ENCODE measurements at regions not wholly inside any gene's neighbourhood (a gene's known extent, or its start where the extent isn't known, plus 50 kb on each side); places are given as distances from the start of the nearest gene placed in this dataset.

- WGBS (ENCODE audit: insufficient coverage), result 67% methylated on average over 1 of the region's 1 CpG
- no peaks in the 10 kb centered on the region for H3K27me3 Mint-ChIP-seq
- Histone ChIP-seq H3K4me2 (replicated peaks; ENCODE audit: low read depth, low read length, poor library complexity, severe bottlenecking) (no peak overlapping the region), H3K9ac (ENCODE audit: low read length) (no peak overlapping the region), H3K4me1 (ENCODE audit: control insufficient read depth in 2 of 2, insufficient read depth in 2 of 2, low read length in 2 of 2) (no peaks in the 10 kb centered on the region), H3K36me3 (replicated peaks in 1 of 2; ENCODE audit: control extremely low read depth in 1 of 2, control insufficient read depth in 1 of 2, extremely low read depth in 1 of 2, insufficient read depth in 2 of 2, low read length in 1 of 2) (no peaks in the 10 kb centered on the region), H3K27ac (ENCODE audit: low read length in 2 of 2) (no peak overlapping the region), H2AFZ (ENCODE audit: insufficient read depth, low read depth, low read length, poor library complexity, severe bottlenecking) (no peak overlapping the region), H3K4me3 (ENCODE audit: control extremely low read depth in 1 of 5, extremely low read depth in 1 of 5, insufficient read depth in 1 of 5, low read depth in 2 of 5, low read length in 4 of 5) (no peak overlapping the region), H3K79me2 (ENCODE audit: control insufficient read depth, insufficient read depth, low read length) (no peaks in the 10 kb centered on the region), H3K9me3 (ENCODE audit: control extremely low read depth in 1 of 3, control insufficient read depth in 2 of 3, insufficient read depth in 1 of 3, low read length in 2 of 3) (peaks cover 0 to 5% (median 0%) of the 10 kb centered on the region in 3 donors), H4K20me1 (ENCODE audit: control insufficient read depth, insufficient read depth, low read length, poor library complexity, severe bottlenecking) (no peaks in the 10 kb centered on the region), H3K27me3 (replicated peaks in 1 of 4; ENCODE audit: control extremely low read depth in 1 of 4, control insufficient read depth in 3 of 4, insufficient read depth in 4 of 4, low read length in 3 of 4) (no peaks in the 10 kb centered on the region)
- CTCF ChIA-PET, result no interaction called here
- H3K9me3 Mint-ChIP-seq (ENCODE audit: insufficient read depth), result peaks cover 4% of the 10 kb centered on the region
- DNase-seq, result no peak
- no peak for ATAC-seq (ENCODE audit: low read depth)
- no peak overlapping the region for H3K27ac Mint-ChIP-seq
- POLR2A ChIA-PET, result no interaction called here
- TF ChIP-seq CTCF (IDR thresholded peaks at IDR 0.05) (no peak), EZH2 (IDR thresholded peaks at IDR 0.05; ENCODE audit: borderline replicate concordance, insufficient read depth, low read depth, low read length, poor library complexity, severe bottlenecking) (no peak)
- no peaks in the 10 kb centered on the region for H3K4me1 Mint-ChIP-seq
- no peak overlapping the region for H3K4me3 Mint-ChIP-seq
- intact Hi-C loops (cut with micrococcal nuclease), result no loop called here
These were observed 785.2 kb upstream of the GYPC start for GRCh38 chr2:125870746-125871145.

GRCh38 chr2:125874564-125874963 lies 781.4 kb upstream of the GYPC start:
- H3K9me3 Mint-ChIP-seq (ENCODE audit: insufficient read depth), result peaks cover 4% of the 10 kb centered on the region
- POLR2A ChIA-PET, result no interaction called here

More at GRCh38 chr2:125874564-125874963, 781.4 kb upstream of the GYPC start:
- intact Hi-C loops (cut with micrococcal nuclease), result no loop called here
- H3K27ac Mint-ChIP-seq, result no peak overlapping the region
- 45% methylated on average over 2 of the region's 6 CpGs for WGBS (ENCODE audit: insufficient coverage)
- no peaks in the 10 kb centered on the region for H3K36me3 ChIP-seq (replicated peaks in 1 of 2; ENCODE audit: control extremely low read depth in 1 of 2, control insufficient read depth in 1 of 2, extremely low read depth in 1 of 2, insufficient read depth in 2 of 2, low read length in 1 of 2)
- no peak overlapping the region for H3K27ac ChIP-seq (ENCODE audit: low read length in 2 of 2)
- no peaks in the 10 kb centered on the region for H3K27me3 ChIP-seq (replicated peaks in 1 of 4; ENCODE audit: control extremely low read depth in 1 of 4, control insufficient read depth in 3 of 4, insufficient read depth in 4 of 4, low read length in 3 of 4)
- ATAC-seq (ENCODE audit: low read depth) (no peak), DNase-seq (no peak)
- no peaks in the 10 kb centered on the region for H3K27me3 Mint-ChIP-seq
- H3K9me3 ChIP-seq (ENCODE audit: control extremely low read depth in 1 of 3, control insufficient read depth in 2 of 3, insufficient read depth in 1 of 3, low read length in 2 of 3), result peaks cover 0 to 5% (median 1%) of the 10 kb centered on the region in 3 donors
- CTCF ChIA-PET, result no interaction called here
- TF ChIP-seq EZH2 (IDR thresholded peaks at IDR 0.05; ENCODE audit: borderline replicate concordance, insufficient read depth, low read depth, low read length, poor library complexity, severe bottlenecking) (no peak), CTCF (IDR thresholded peaks at IDR 0.05) (no peak)
- H3K4me2 ChIP-seq (replicated peaks; ENCODE audit: low read depth, low read length, poor library complexity, severe bottlenecking), result no peak overlapping the region
- H3K4me1 ChIP-seq (ENCODE audit: control insufficient read depth in 2 of 2, insufficient read depth in 2 of 2, low read length in 2 of 2), result no peaks in the 10 kb centered on the region
- no peak overlapping the region for H3K4me3 Mint-ChIP-seq
- H4K20me1 ChIP-seq (ENCODE audit: control insufficient read depth, insufficient read depth, low read length, poor library complexity, severe bottlenecking), result no peaks in the 10 kb centered on the region
- H2AFZ ChIP-seq (ENCODE audit: insufficient read depth, low read depth, low read length, poor library complexity, severe bottlenecking), result no peak overlapping the region
- H3K79me2 ChIP-seq (ENCODE audit: control insufficient read depth, insufficient read depth, low read length), result no peaks in the 10 kb centered on the region
- H3K9ac ChIP-seq (ENCODE audit: low read length), result no peak overlapping the region
- no peaks in the 10 kb centered on the region for H3K4me1 Mint-ChIP-seq
- H3K4me3 ChIP-seq (ENCODE audit: control extremely low read depth in 1 of 5, extremely low read depth in 1 of 5, insufficient read depth in 1 of 5, low read depth in 2 of 5, low read length in 4 of 5), result no peak overlapping the region
